ENCODE measurements at regions not wholly inside any gene's neighbourhood (a gene's known extent, or its start where the extent isn't known, plus 50 kb on each side); places are given as distances from the start of the nearest gene placed in this dataset.
"Not testable (repeated sequence)": the region's sequence is repeated elsewhere in the genome, so short reads cannot be mapped to it uniquely, and the experiment has no call there.

GRCh38 chr4:17436047-17436749, 75.7 kb downstream of the QDPR start:
- DNase-seq (ENCODE audit: low spot score); intact Hi-C loops (cut with DNase I): not testable (repeated sequence)

GRCh38 chr4:17433827-17434226, 78.1 kb downstream of the QDPR start:
- DNase-seq (ENCODE audit: low spot score): no peak
- intact Hi-C loops (cut with DNase I): no loop called here

GRCh38 chr4:17427991-17428390, 83.9 kb downstream of the QDPR start:
- intact Hi-C loops (cut with DNase I): no loop called here
- DNase-seq (ENCODE audit: low spot score): no peak

- intact Hi-C loops (cut with DNase I): no loop called here
- DNase-seq (ENCODE audit: low spot score): no peak
Measured at GRCh38 chr4:17426222-17426621, 85.7 kb downstream of the QDPR start.

GRCh38 chr4:17418010-17418409, 93.9 kb downstream of the QDPR start:
- DNase-seq (ENCODE audit: low spot score): no peak
- intact Hi-C loops (cut with DNase I): no loop called here

- intact Hi-C loops (cut with DNase I): no loop called here
Measured at GRCh38 chr4:17414392-17414791, 97.5 kb downstream of the QDPR start.

GRCh38 chr4:17400686-17401085, 111.2 kb downstream of the QDPR start:
- DNase-seq (ENCODE audit: low spot score): no peak
- intact Hi-C loops (cut with DNase I): no loop called here

More at GRCh38 chr4:17414392-17414791, 97.5 kb downstream of the QDPR start:
- no peak for DNase-seq (ENCODE audit: low spot score)

GRCh38 chr4:17398805-17399204, 113.1 kb downstream of the QDPR start:
- no peak for DNase-seq (ENCODE audit: low spot score)
- intact Hi-C loops (cut with DNase I): no loop called here

GRCh38 chr4:17398035-17398434, 113.9 kb downstream of the QDPR start:
- DNase-seq (ENCODE audit: low spot score): no peak
- intact Hi-C loops (cut with DNase I): no loop called here

GRCh38 chr4:17397611-17398010, 114.3 kb downstream of the QDPR start:
- intact Hi-C loops (cut with DNase I): no loop called here
- DNase-seq (ENCODE audit: low spot score): no peak

- no peak for DNase-seq (ENCODE audit: low spot score)
- intact Hi-C loops (cut with DNase I): no loop called here
Measured at GRCh38 chr4:17385403-17385802, 126.5 kb downstream of the QDPR start.

GRCh38 chr4:17380347-17380746, 131.5 kb downstream of the QDPR start:
- no peak for DNase-seq (ENCODE audit: low spot score)
- intact Hi-C loops (cut with DNase I): no loop called here

- no peak for DNase-seq (ENCODE audit: low spot score)
- intact Hi-C loops (cut with DNase I): no loop called here
Measured at GRCh38 chr4:17376205-17376604, 135.7 kb downstream of the QDPR start.

- intact Hi-C loops (cut with DNase I): no loop called here
- no peak for DNase-seq (ENCODE audit: low spot score)
Measured at GRCh38 chr4:17373666-17374065, 138.2 kb downstream of the QDPR start.

GRCh38 chr4:17370818-17371217, 141.1 kb downstream of the QDPR start:
- intact Hi-C loops (cut with DNase I): no loop called here
- DNase-seq (ENCODE audit: low spot score): no peak

- intact Hi-C loops (cut with DNase I): no loop called here
- no peak for DNase-seq (ENCODE audit: low spot score)
Measured at GRCh38 chr4:17368408-17368807, 143.5 kb downstream of the QDPR start.

- intact Hi-C loops (cut with DNase I): no loop called here
- DNase-seq (ENCODE audit: low spot score): no peak
Measured at GRCh38 chr4:17367201-17367600, 144.7 kb downstream of the QDPR start.

- DNase-seq (ENCODE audit: low spot score): no peak
- intact Hi-C loops (cut with DNase I): no loop called here
Measured at GRCh38 chr4:17366496-17366895, 145.4 kb downstream of the QDPR start.

- DNase-seq (ENCODE audit: low spot score): no peak
- intact Hi-C loops (cut with DNase I): no loop called here
Measured at GRCh38 chr4:17362430-17362829, 149.5 kb downstream of the QDPR start.

GRCh38 chr4:17358241-17358640, 153.6 kb downstream of the QDPR start:
- DNase-seq (ENCODE audit: low spot score): no peak

GRCh38 chr4:17356926-17357325, 155.0 kb downstream of the QDPR start:
- intact Hi-C loops (cut with DNase I): no loop called here
- DNase-seq (ENCODE audit: low spot score): no peak

More at GRCh38 chr4:17358241-17358640, 153.6 kb downstream of the QDPR start:
- intact Hi-C loops (cut with DNase I): no loop called here

- DNase-seq (ENCODE audit: low spot score): no peak
- intact Hi-C loops (cut with DNase I): no loop called here
Measured at GRCh38 chr4:17352357-17352756, 159.5 kb downstream of the QDPR start.

Measured in cardiac septum (tissue), 1 donor.